UCSD-AML1 (cell line): ENCODE measurements at regions not wholly inside any gene's neighbourhood (a gene's known extent, or its start where the extent isn't known, plus 50 kb on each side); places are given as distances from the start of the nearest gene placed in this dataset.
A peak's percentile ranks its signal among the peaks of the same experiment; 100 is the strongest.

Experiments
- DNase-seq: peaks from one replicate; lab custom pipeline; 2025; ENCODE audit not compliant: unreplicated experiment; lab: John Stamatoyannopoulos, UW

- DNase-seq = no peak
Measured at GRCh38 chr12:25058012-25058411, 109.1 kb upstream of the BCAT1 start.

GRCh38 chr12:25056486-25057130 lies 107.7 kb upstream of the BCAT1 start:
- DNase-seq = no peak

DNA sequence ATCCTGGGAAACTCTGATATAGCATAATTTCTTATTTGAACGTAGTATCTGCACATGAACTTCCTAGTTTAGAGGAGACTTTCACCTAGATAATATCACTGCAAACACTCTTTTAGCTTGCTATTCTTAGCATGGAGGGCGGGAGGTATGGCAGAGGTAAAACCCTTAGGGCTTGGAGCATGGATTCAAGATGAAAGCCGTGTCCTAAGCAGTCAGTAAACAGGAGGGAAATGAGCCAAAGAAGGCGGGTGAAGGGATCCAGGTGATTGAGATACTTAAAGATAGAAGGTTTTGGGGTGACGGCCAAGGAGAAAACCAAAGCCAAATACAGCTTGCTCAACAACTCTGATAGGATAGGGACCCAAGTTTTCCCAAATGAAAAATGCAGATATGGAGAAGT lies 107.1 kb upstream of the BCAT1 start:
- no peak for DNase-seq

- no peak for DNase-seq
Measured at GRCh38 chr12:25054783-25055144, 105.9 kb upstream of the BCAT1 start.

GRCh38 chr12:25054076-25054782 lies 105.3 kb upstream of the BCAT1 start:
- DNase-seq = no peak

DNA sequence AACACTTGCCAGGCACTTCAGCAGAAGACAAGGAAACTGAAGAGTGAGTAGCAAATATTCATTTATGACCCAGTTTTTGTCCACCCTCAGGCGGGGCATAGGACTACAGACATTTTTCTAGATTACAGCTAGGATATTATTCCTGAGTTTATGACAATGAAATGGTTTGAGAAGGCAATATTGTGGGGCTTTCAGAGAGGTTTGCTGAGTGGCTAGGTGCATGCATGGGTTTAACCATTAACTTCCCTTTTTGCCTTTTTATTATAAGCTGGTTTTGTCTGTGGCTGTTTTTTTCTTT lies 104.0 kb upstream of the BCAT1 start:
- DNase-seq = no peak

GRCh38 chr12:25052196-25052913 lies 103.5 kb upstream of the BCAT1 start:
- peak; percentile 68 for DNase-seq

DNA sequence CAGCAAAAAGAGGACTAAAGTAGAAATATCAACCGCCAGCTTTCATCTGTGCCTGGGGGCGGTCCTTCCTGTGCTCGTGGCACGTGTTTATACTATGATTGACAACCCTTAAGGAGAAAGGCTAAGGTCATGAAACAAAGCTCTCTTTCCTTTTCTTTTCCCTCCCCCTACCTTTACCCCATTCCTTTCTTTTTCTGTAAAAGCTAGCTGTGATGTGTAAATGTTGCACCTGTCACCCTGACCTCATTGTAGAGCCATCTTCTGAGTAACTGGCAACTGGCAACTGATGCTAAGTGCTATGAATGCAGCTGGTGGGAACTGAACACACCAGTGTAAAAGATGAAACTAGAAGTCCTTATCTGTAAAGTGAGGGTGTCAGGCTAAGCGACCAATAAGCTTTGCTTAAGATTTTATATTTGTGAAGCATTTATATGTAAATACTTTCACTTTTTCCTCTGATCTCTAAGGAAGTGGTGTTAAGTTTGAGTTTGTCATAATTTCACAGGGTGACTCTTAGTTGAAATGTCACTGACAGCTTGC lies 102.8 kb upstream of the BCAT1 start:
- peak; percentile 22 for DNase-seq

DNA sequence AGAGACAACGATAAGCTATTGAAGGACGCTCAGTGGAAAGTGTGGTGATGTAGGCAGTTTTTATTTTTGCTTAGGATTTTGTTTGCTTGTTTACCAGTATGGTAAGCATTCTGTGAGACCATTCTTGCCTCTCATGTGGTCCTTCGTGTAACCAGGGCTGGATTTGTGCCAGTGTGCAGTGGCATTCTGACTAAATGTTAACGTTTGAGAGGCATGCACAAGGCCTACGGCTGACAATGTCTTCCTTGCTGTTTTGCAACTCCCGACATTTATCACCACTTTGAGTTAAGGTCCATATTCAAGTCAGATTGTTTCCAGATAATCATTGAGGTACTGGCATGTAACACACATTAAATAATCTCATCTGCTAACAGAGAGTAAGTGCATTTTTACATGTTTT lies 102.3 kb upstream of the BCAT1 start:
- no peak for DNase-seq

DNA sequence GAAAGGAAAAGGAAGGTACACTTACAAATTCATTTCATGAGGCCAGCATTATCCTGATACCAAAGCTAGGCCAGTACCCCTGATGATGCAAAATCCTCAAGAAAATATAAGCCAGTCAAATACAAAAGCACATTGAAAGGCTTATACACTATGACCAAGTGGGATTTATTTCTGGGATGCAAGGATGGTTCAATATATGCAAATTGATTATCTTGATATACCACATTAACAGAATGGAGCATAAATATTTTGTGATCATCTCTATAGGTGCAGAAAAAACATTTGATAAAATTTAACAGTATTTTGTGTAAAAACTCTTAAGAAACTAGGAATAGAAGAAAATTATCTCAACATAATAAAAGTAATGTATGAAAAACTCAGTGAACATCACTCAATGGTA lies 97.0 kb upstream of the BCAT1 start:
- no peak for DNase-seq

DNA sequence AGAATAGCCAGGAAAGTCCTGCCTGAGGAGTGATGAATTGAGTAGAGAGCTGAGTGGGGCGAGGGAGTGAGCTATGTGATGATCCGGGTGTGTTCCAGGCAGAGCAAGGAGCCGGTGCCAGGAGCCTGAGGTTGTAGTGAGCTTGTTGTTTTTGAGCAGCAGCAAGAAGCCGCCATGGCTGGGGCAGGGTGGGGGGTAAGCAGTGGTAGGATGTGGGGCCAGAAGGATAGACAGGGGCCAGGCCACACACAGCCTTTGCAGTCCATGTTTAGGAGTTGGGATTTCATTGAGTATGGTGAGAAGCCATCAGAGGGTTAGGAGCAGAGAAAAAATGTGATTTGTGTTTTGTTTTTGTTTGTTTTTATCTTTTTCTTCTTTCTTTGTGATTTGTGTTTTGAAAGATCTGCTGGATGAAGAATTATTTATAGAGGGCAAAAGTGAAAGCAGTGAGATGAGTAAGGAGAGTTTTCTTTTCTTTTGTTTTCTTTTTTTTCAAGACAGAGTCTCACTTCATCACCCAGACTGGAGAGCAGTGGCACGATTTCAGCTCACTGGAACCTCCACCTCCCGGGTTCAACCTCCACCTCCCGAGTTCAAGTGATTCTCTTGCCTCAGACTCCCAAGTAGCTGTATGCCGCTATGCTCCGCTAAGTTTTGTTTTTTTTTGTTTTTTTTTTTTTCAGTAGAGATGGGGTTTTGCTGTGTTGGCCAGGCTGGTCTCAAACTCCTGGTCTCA lies 92.3 kb upstream of the BCAT1 start:
- DNase-seq = no peak

GRCh38 chr12:25040593-25040992 lies 91.7 kb upstream of the BCAT1 start:
- no peak for DNase-seq

DNA sequence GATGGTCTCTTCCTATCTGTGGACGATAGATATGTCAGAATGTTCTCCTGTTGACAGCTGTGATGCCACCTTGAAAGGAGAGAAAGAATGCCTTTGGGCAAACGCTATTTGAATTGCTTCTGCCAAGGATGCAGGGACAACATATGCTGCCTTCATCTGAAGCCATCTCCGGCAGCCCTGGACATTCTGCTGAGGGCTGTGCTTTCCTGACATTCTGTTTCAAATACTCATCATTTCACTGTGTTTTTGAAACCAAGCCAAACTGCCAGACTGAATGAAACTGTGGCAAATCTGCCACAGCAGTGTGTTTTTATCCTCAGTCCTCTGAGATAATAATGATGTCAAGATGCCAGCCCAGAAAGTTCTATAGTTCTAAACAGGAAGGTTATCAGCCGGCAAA lies 85.8 kb upstream of the BCAT1 start:
- DNase-seq = no peak

DNA sequence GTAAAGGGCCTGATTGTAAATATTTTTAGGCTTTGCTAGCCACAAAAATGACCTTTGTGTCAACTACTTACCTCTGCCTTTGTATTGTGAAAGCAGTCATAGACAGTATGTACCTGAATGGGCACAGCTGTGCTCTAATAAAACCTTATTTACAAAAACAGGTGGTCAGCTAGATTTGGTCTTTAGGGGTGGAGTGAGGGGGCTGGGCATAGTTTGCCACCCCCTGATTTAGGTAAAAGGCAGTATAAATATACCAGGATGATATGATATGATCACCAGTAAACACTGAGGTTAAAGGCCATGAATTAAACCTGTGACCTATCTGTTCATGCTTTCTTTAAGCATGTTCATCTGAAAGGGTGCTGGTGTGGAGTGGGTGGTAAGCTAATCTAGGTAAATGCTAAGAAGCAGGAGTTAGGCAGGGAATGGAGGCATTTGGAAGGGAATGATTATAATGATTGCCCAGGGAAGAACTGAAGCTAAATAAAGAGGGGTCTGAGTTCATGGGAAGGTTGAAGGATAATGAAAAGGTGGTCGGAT lies 77.1 kb upstream of the BCAT1 start:
- no peak for DNase-seq

GRCh38 chr12:25025260-25025659 lies 76.4 kb upstream of the BCAT1 start:
- no peak for DNase-seq

DNA sequence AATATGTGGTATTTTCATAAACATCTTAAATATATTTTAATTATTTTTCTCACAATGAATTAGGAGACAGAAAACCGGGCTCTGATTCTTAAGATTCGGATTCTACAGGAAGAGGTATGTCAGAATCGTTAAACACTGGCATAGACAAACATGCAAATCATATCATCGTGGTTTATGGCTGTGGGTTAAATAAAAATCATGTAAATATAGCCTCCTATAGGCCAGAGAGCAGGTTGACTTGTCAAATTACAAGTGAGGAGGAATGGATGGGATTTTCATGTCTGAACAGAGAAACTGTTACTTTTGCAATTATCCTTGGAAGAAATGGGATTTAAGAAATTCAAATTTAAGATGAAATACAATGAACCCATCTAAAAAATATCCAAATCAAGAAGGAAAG lies 74.9 kb upstream of the BCAT1 start:
- no peak for DNase-seq

- no peak for DNase-seq
Measured at GRCh38 chr12:25020621-25021243, 71.8 kb upstream of the BCAT1 start.

DNA sequence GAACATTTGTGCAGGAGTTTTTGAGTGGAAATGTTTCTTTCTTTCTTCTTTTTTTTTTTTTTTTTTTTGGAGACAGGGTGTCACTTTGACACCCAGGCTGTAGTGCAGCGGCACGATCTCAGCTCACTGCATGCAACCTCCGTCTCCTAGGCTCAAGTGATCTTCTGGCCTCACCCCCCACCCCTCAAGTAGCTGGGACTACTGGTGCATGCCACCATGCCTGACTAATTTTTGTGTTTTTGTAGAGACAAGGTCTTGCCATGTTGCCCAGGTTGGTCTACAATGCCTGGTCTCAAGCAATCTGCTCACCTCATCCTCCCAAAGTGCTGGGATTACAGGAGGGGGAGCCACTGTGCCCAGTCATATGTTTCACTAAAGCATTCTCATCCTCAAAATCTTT lies 69.2 kb upstream of the BCAT1 start:
- no peak for DNase-seq

DNA sequence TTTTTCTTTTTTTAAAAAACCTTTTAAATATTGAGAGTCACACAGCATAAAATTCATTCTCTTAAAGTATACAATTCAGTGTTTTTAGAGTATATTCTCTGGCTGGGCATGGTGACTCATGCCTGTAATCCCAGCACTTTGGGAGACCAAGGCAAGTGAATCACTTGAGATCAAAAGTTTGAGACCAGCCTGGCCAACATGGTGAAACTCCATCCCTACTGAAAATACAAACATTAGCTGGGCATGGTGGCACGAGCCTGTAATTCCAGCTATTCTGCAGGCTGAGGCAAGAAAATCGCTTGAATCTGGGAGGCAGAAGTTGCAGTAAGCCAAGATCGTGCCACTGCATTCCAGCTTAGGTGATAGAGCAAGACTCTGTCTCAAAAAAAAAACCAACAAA lies 68.4 kb upstream of the BCAT1 start:
- DNase-seq = no peak

DNA sequence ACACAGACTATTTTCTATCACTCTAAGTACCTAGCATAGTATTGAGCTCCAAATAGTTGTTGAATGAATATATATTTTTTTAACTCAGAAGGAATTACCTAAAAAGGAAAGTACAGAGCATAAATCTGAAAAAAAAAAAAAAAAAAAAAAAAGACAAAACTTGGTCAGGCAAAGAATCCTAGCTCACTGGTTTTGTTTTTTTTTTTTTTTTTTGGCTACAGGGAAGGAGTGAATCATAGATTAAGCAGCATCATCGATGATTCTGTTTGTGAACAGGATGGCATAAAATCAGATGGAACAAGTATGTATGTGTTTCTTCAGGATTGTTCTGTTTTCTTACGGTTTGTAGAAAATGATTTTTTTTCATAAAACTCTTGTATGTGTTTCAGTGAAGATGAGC lies 66.1 kb upstream of the BCAT1 start:
- no peak for DNase-seq

DNA sequence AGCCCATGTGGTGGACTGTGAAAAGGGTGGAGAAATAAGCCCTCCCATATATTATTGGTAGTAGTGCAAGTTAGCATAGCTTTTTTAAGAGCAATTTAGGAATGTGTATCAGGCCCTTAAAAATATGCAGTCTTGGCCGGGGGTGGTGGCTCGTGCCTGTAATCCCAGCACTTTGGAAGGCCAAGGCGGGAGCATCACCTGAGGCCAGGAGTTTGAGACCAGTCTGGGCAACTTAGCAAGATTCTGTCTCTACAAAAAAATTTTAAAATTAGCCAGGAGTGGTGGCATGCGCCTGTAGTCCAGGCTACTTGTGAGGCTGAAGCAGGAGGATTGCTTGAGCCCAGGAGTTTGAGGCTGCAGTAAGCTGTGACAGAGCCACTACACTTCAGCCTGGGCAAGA lies 64.2 kb upstream of the BCAT1 start:
- no peak for DNase-seq
